HG02763 (cell line): ENCODE measurements at regions not wholly inside any gene's neighbourhood (a gene's known extent, or its start where the extent isn't known, plus 50 kb on each side); places are given as distances from the start of the nearest gene placed in this dataset.

Experiments
- ATAC-seq: cut with Tn5 transposase; IDR thresholded peaks from one replicate; pipeline ENCODE4 v1.9.1; 2021; ENCODE audit warnings: mild to moderate bottlenecking, moderate library complexity; ENCODE audit not compliant: unreplicated experiment

DNA sequence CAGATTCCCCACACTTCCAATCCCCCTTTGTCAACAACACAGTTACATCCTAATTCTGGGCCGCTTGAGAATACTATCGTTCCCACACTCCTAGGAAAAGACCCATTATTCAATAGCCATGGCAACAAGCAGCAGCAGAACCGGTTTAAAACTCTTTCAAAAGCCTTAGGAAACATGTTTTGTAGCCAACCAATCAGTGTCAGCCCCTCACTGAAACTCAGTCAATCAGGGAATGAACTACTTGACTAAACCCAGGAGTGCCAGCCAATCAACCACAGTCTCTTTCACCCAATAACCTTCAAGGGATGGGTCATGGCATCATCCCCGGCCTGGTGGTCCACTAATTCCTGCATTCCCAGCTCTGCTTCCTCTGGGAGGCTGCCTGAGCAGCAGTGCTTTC lies 204.8 kb upstream of the HS6ST1 start:
- no peak for ATAC-seq

DNA sequence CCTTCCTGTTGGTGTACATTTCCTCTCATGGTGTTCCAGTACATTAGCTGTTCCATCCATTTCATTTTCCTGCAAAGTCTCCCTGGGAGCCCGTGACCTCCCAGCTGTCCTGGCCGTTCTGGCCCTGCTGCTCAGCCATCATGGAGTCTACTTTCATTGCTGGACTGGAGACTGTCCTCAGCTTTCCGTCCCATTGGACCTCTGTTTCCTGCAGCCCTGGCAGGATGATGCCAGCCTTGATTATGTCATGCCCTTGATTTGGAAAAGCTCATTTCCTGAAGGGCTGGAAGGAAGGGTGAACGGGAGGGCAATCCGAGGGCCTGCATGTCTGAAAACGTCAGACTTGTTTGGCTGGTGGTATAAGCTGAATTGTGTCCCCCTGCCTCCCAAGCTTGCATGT lies 205.5 kb upstream of the HS6ST1 start:
- ATAC-seq, result no peak

GRCh38 chr2:128525653-128526052 lies 207.0 kb upstream of the HS6ST1 start:
- no peak for ATAC-seq

GRCh38 chr2:128526455-128526976 lies 207.8 kb upstream of the HS6ST1 start:
- ATAC-seq, result no peak

DNA sequence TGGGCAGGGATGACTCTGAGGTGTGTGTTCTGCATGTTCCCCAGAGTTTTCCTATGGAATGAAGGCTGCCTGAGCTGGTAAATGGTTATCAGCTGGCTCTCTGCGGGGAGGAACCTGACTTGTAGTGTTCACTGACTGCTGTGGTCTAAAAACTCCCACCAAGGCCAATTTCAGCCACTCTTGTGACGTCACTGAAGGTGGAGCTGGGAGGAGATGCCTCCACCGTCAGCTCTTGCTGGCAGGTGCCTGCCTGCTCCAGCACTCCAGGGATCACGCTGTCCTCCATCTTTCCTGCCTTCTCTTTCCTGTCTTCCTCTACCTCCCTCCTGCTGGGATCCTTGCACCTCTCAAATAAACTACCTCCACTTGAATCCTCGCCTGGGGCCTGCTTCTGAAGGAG lies 209.5 kb upstream of the HS6ST1 start:
- ATAC-seq, result no peak

GRCh38 chr2:128530025-128530573 lies 211.4 kb upstream of the HS6ST1 start:
- ATAC-seq, result no peak

DNA sequence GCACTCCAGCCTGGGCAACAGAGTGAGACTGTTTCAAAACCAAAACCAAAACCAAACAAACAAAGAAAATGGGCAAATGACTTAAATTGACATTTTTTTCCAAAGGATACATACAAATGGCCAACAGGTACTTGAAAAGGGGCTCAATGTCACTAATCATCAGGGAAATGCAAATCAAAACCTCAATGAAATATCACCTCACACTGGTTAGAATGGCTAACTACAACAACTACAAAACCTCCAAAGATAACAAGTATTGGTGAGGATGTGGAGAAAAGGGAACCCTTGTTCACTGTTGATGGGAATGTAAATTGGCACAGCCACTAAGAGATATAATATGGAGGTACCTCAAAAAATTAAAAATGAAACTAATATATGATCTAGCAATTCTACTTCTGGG lies 213.2 kb upstream of the HS6ST1 start:
- ATAC-seq, result no peak

DNA sequence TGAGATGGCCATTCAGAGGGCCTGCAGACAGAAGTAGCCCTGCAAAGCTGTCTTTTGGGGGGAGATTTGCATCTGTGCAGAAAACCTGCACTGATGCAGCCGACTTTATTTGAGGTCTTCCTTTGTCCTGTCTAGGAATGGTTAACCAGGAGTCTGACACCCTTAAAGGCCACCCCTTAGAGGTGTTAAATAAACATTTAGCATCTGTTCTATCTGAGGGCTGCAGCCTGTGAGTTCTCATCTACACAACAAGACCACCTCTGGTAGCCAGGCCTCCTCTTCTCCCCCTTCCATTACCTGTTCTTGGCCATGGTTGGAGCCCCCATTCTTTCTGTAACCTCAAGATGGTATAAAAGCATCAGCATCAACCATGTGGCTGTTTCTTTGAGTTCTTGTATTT lies 214.4 kb upstream of the HS6ST1 start:
- no peak for ATAC-seq

DNA sequence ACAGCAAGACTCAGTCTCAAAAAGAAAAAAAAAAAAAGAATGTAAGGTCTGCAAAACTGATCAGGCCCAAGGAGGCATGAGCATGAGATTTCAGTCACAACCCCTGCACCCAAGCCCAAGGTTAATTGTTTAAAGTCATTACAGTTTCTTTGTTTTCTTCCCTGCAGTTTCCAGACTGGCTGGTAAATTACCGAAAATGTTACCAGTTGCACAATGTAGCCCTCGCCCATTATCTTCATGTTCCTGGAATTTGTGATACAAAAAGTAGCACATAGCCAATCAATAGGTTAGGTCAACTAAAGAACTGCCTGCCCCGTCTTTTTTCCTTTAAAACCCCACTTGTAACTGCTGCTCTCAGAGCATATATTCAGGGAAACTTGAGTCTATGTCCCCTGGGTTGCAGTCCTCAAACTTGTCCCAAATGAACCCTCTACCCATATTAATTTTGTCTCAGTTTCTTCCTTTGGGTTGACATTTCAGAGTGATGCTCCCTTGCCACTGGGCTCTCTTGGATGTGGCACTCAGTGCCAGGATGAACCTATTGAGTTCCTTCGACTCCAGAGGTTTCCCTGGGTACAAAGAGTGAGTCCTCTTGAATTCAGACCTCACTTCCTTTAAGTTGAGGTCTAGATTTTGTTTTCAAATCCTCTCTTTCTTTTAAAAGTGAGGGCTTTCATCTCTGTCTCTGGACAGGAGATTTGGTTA lies 216.2 kb upstream of the HS6ST1 start:
- no peak for ATAC-seq

GRCh38 chr2:128535953-128536352 lies 217.3 kb upstream of the HS6ST1 start:
- ATAC-seq, result no peak

DNA sequence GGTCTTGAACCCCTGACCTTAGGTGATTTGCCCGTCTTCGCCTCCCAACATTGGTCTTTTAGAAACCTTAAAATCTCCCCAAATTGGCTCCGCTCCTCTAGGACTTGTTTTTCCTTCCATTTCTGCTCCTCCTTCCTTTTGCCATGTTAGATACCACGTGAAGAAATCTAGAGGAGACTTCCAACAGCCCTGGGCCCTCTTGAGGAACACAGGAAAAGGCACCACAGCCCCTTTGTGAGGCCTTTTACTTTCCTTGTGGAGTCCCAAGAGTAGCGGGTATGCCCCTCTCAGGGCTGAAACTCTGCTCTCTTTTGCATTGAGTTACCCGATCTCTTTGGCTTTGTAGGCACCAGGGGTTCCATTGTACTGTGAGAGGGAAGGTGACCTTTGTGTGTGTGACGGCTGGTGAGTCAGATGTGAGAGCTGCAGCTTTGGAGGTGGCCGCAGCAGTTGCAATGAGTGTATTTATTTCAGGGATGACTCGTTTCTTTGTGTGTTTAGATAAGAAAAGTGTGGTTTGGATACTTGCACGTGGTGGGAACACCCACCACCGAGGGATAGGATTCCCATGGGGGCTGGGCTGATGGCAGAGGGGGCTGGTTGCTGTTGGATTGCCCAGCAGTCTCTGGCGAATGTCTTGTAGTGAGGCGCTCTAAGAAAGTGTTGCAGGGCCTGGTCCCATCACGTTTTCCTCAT lies 218.4 kb upstream of the HS6ST1 start:
- ATAC-seq, result no peak

DNA sequence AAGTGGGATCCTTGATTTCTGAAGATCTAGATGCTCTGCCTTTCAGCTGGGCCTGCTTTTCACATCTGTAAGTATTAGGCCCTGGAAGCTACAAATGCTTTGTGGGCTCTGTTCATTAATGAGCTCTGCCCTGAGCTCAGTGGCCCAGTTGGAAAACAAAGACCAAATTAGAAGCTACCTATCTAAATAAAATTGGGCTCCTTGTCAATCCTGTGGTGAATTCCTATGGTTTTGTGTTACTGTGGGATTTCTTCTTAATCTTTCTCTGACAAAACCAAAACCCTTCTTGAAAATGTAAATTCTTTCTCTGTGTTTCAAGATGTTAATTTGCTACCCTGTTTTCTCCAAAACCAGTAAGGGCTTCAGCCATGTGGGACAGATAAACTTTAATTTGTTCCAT lies 219.0 kb upstream of the HS6ST1 start:
- ATAC-seq, result no peak

- ATAC-seq, result no peak
These were observed 219.7 kb upstream of the HS6ST1 start for GRCh38 chr2:128538396-128538795.

DNA sequence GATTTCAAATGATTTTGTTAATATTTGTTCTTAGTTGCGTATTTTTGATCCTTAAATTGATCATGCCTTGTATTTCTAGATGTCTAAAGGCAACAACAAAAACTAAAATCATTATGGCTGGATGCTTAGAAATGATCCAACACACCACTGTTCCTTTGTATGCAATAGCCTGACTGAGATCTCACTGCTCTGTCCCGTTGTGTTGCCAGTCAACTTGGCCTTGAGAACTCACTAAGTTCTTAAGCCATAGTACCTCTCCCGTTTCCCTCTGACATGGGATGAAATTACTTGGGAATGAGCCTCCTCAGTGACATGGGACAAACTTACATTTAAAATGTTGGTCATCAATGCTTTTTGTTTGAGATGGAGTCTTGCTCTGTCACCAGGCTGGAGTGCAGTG lies 222.0 kb upstream of the HS6ST1 start:
- no peak for ATAC-seq

DNA sequence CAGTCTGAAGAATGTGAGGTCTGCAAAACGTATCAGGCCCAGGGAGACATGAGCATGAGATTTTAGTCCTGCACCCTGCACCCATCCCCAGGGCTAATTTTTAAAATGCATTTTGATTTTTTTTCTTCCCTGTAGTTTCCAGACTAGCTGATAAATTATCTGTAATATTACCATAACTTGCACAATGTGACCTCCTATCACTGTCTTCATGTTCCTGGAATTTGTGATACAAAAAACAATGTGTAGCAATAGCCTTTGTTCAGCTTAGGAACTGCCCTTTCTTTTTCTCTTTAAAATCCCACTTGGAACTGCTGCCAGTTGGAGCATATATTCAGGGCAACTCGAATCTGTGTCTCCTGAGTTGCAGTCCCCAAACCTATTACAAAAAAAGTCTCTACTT lies 222.8 kb upstream of the HS6ST1 start:
- ATAC-seq, result no peak

DNA sequence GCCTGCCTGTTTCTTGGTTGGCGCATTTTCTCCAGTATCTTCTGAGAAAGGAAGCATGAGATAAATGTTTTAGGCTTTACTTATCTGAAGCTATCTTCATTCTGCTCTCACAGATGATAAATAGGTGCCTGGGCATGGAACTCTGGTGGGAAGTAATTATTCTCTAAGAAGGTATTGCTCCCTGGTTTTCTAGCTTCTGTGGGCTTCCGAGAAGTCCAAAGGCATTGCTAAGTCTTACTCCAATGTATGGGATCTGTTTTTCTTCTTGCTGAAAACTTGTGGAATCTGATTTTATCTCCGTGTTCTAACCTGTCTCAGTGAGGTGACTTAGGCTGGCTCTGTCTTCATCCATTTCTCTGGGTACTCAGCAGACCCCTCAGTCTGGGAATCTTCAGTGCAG lies 224.4 kb upstream of the HS6ST1 start:
- no peak for ATAC-seq

- ATAC-seq, result no peak
These were observed 225.0 kb upstream of the HS6ST1 start for GRCh38 chr2:128543646-128544045.

DNA sequence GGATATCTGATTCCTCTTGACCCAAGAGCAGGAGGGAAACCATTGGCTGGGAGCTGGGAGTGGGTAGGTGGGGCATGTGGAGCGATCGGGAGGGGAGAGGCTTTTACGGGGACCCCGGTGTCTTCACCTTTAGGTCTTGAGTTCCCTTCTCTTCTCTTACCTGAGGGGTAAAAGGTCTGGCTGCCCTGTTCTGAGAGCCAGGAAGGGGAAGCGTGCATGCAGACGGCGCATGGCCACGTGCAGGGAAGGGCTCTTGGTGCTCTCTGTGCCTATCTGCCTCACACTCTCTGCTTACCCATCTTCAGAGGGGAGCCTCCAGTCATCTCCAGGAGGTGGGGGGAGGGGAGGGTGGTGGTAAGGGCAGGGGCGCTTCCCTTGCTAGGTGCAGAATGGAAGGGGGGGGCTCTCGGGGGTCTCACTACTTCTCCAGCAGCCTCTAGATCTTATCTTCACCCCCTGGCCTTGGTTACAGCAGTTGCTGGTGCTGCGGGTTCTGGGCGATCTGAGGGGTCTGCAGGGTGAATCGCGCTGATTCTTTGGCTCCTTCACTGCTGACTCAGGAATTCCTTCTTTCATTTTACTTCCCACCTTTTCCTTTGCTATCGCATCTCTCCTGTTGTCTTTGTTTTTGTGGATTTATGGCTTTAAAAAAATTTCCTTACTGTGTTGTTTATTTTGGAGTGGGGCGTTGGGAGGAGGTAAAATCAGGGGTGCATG lies 225.8 kb upstream of the HS6ST1 start:
- no peak for ATAC-seq

DNA sequence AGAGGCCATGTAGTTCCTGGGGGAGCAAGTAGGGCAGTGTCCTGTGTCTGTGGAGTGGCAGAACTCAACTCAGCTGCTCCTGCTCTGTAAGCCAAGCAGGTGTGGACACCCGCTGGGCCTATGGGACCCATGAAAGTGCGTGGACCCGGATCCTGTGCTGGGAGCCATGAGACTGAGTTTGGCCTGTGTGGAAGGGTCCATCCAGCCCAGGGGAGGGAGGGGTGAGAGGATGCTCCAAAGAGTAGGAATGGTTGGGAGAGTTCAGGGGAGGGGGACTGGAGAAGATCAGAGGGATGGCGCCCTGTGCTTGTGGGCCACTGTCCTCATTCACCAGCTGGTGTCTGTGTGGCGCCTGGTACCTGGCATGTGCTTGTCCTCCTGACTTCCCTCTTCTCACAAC lies 226.4 kb upstream of the HS6ST1 start:
- no peak for ATAC-seq

GRCh38 chr2:128545829-128546228 lies 227.2 kb upstream of the HS6ST1 start:
- ATAC-seq, result no peak

DNA sequence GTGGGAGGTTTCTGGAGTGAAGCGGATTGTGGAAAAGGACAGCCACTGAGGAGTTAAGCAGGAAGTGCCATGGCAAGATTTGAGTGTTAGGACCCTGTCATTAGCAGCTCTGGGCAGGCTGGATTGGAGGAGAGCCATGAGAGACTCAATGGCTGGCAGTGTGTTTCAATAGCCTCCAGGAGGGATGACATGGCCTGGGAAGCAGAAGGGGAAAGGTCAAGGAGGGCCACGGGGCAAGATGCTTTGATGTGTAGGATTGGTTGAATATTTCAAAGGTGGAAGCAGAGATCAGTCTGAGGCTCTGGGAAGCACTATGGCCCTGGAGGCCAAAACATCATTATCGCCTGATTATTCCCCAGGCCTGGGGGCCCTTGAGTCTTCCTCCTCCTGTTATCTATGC lies 229.0 kb upstream of the HS6ST1 start:
- no peak for ATAC-seq

DNA sequence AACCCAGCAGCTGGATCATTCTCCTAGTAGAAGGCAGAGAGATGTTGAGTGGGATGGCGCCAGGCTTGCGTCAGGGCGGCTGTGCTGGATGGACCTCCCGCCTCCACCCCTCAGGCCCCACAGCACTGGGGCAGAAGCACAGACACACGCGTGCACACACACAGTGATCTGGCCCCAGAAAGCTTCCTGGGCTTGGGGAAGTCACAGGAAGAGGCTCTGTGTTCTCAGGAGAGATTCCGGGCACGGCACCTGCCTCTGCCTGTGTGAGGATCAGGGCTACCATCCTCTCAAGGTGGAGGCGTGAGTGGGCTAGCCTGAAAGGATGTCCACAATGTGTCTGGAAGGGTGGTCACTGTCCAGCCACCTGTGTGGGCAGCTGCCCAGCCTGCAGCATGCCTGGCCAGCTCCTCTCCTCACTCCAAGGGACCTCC lies 229.8 kb upstream of the HS6ST1 start:
- no peak for ATAC-seq
